Transverse colon (tissue), 4 donors: ENCODE measurements at regions not wholly inside any gene's neighbourhood (a gene's known extent, or its start where the extent isn't known, plus 50 kb on each side); places are given as distances from the start of the nearest gene placed in this dataset.

Source experiments
- DNase-seq: peaks from one replicate; pipeline ENCODE4 v3.0.0-alpha.2; 2019
- H3K27ac ChIP-seq, 4 donors: fragments of 200-600 bp; sonication (generic); 2 replicates each; pipeline ENCODE4 v1.5.1; 2016 to 2018; ENCODE audit warnings: inconsistent platforms in 4 of 4
- H3K27me3 ChIP-seq: fragments of 200-600 bp; sonication (generic); 2 replicates; pipeline ENCODE4 v1.5.1; 2017; ENCODE audit warnings: inconsistent platforms
- H3K36me3 ChIP-seq, 4 donors: fragments of 200-600 bp; sonication (generic); 2 replicates each; pipeline ENCODE4 v1.5.1; 2017 to 2019; ENCODE audit warnings: inconsistent platforms in 4 of 4
- H3K4me1 ChIP-seq, 4 donors: fragments of 200-600 bp; sonication (generic); 2 replicates each; pipeline ENCODE4 v1.5.1; 2017 to 2020; ENCODE audit warnings: inconsistent platforms in 4 of 4
- H3K4me3 ChIP-seq, 4 donors: fragments of 200-600 bp; sonication (generic); 1 replicate in 1 of 4; 2 replicates in 3 of 4; pipeline versions ENCODE4 v1.5.1 to v1.6.1; 2017 to 2019; ENCODE audit warnings: inconsistent platforms in 4 of 4
- H3K9me3 ChIP-seq, 2 donors: fragments of 200-600 bp; sonication (generic); 2 replicates each; pipeline ENCODE4 v1.5.1; 2017 to 2019; ENCODE audit warnings: inconsistent platforms in 2 of 2
- EP300 ChIP-seq: sonication (generic); formaldehyde crosslinking; IDR thresholded peaks from one replicate; pipeline ENCODE4 v1.6.1; 2017; ENCODE audit warnings: antibody characterized with exemption, low read depth
- POLR2A ChIP-seq: fragments of 450-650 bp; IDR thresholded peaks from one replicate; pipeline ENCODE4 v1.6.1; 2016; ENCODE audit warnings: antibody characterized with exemption, mild to moderate bottlenecking, moderate library complexity
- POLR2AphosphoS5 ChIP-seq, 3 donors: sonication (generic); formaldehyde crosslinking; IDR thresholded peaks; one replicate each; pipeline ENCODE4 v1.6.1; 2016; ENCODE audit warnings: antibody characterized with exemption in 3 of 3
- WGBS, 2 donors: methylation state at CpG; one replicate each; pipeline ENCODE4 v1.1.5; 2018; ENCODE audit warnings: low coverage in 1 of 2; 5-methylcytosine and 5-hydroxymethylcytosine counted together
- in situ Hi-C, 4 donors: fragments of 200-750 bp; cut with MboI; loops; one replicate each; pipeline versions ENCODE4 v1.15.0 to v1.15.1; 2017; ENCODE audit warnings: low sequenced_read_pairs in 3 of 4, low pct_ligation_motif_present in 1 of 4, low pct_unique_long_range_greater_than_20kb in 1 of 4
- intact Hi-C: fragments of 100-400 bp; cut with DNase I; formaldehyde crosslinking; loops from one replicate; pipeline ENCODE4 v1.15.1; 2023; ENCODE audit warnings: low total_unique reads
- TF ChIP-seq, protein P1 (sequence below), 5 experiments: fragments of 200-600 bp in 3 of 5; fragments of 450-650 bp in 2 of 5; sonication (generic) in 3 of 5; IDR thresholded peaks; 1 replicate in 2 of 5; 2 replicates in 3 of 5; pipeline ENCODE4 v1.5.1; 2016 to 2017; ENCODE audit warnings: antibody characterized with exemption in 5 of 5, inconsistent platforms in 3 of 5, mild to moderate bottlenecking in 2 of 5, moderate library complexity in 1 of 5

DNA sequence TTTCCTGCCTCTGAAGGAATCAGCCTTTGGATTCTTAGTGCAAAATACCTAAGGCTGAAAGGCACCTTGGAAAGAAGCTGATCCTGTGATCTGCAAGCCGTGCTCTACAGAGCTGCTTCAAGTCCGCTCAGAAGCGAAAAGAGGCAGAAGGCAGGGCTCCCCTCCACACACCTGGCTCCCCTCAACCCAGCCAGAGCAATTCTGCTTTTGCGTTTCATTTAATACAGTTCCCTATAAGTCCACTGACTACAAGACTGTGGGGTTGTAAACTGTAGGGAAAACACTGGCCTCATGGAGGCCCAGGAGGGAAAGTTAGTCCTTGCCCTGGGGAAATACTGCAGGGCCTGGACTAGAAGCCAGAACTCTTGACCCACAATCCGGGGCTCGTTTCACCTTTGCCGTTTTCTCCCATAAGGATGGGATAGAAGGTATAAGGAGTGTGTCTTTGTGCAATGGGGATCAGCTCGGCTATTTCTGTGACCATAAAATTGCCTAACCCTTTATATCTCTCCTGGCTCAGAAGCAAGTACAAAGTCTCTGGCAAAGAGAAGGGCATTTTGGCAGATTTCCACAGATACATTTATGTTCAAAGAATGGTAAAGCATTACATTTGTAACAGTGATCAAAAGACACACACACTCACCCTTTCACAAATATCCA, 95.8 kb upstream of the TEX51 start:
- H3K36me3 ChIP-seq, result no peaks in the 10 kb centered on the region
- no peaks in the 10 kb centered on the region for H3K9me3 ChIP-seq
- peak; percentile 13 for DNase-seq
- no peaks in the 10 kb centered on the region for H3K27me3 ChIP-seq
- H3K4me3 ChIP-seq, result no peak overlapping the region
- TF ChIP-seq POLR2AphosphoS5 (IDR thresholded peaks at IDR 0.05) (no peak), POLR2A (no peak)
- H3K27ac ChIP-seq, result no peak overlapping the region
- H3K4me1 ChIP-seq, result peaks cover 0 to 6% (median 0%) of the 10 kb centered on the region in 4 donors
- intact Hi-C loops (no loop called here), in situ Hi-C loops (no loop called here)
- 68% methylated on average over 8 of the region's 8 CpGs; no CpG with 5 or more reads in 1 of the 2 donors for WGBS, 2 donors

GRCh38 chr2:126803434-126803775, 95.3 kb upstream of the TEX51 start:
- in situ Hi-C loops (no loop called here), intact Hi-C loops (no loop called here)
- no peak for DNase-seq
- Histone ChIP-seq H3K4me3 (no peak overlapping the region), H3K27ac (no peak overlapping the region), H3K36me3 (no peaks in the 10 kb centered on the region), H3K4me1 (peaks cover 0 to 6% (median 0%) of the 10 kb centered on the region in 4 donors), H3K9me3 (no peaks in the 10 kb centered on the region), H3K27me3 (no peaks in the 10 kb centered on the region)
- TF ChIP-seq POLR2A, result no peak
- TF ChIP-seq, protein P1, sequence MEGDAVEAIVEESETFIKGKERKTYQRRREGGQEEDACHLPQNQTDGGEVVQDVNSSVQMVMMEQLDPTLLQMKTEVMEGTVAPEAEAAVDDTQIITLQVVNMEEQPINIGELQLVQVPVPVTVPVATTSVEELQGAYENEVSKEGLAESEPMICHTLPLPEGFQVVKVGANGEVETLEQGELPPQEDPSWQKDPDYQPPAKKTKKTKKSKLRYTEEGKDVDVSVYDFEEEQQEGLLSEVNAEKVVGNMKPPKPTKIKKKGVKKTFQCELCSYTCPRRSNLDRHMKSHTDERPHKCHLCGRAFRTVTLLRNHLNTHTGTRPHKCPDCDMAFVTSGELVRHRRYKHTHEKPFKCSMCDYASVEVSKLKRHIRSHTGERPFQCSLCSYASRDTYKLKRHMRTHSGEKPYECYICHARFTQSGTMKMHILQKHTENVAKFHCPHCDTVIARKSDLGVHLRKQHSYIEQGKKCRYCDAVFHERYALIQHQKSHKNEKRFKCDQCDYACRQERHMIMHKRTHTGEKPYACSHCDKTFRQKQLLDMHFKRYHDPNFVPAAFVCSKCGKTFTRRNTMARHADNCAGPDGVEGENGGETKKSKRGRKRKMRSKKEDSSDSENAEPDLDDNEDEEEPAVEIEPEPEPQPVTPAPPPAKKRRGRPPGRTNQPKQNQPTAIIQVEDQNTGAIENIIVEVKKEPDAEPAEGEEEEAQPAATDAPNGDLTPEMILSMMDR (IDR thresholded peaks at IDR 0.05), result no peak
- no peak for TF ChIP-seq EP300
- TF ChIP-seq POLR2AphosphoS5 (IDR thresholded peaks at IDR 0.05), result no peak
- WGBS, 2 donors, result 61 to 77% methylated on average over 3 to 8 of the region's 8 CpGs

- H3K27ac ChIP-seq, result no peak overlapping the region
- TF ChIP-seq POLR2A (no peak), POLR2AphosphoS5 (IDR thresholded peaks at IDR 0.05) (no peak), EP300 (no peak)
- TF ChIP-seq, protein P1 (IDR thresholded peaks at IDR 0.05), result no peak
- no peaks in the 10 kb centered on the region for H3K36me3 ChIP-seq
- in situ Hi-C loops (no loop called here), intact Hi-C loops (no loop called here)
- no peaks in the 10 kb centered on the region for H3K27me3 ChIP-seq
- no peak for DNase-seq
- 83% methylated on average over 17 of the region's 17 CpGs; no CpG with 5 or more reads in 1 of the 2 donors for WGBS, 2 donors
- H3K4me1 ChIP-seq, result peaks cover 0 to 6% (median 0%) of the 10 kb centered on the region in 4 donors
- no peak overlapping the region for H3K4me3 ChIP-seq
- no peaks in the 10 kb centered on the region for H3K9me3 ChIP-seq
Measured at GRCh38 chr2:126804347-126804746, 94.3 kb upstream of the TEX51 start.

GRCh38 chr2:126808929-126809328, 89.8 kb upstream of the TEX51 start:
- Histone ChIP-seq H3K9me3 (no peaks in the 10 kb centered on the region), H3K27me3 (no peaks in the 10 kb centered on the region), H3K4me1 (no peaks in the 10 kb centered on the region), H3K36me3 (no peaks in the 10 kb centered on the region), H3K4me3 (no peak overlapping the region), H3K27ac (no peak overlapping the region)
- TF ChIP-seq POLR2A (no peak), EP300 (no peak), POLR2AphosphoS5 (IDR thresholded peaks at IDR 0.05) (no peak)
- TF ChIP-seq, protein P1 (IDR thresholded peaks at IDR 0.05), result no peak
- intact Hi-C loops (no loop called here), in situ Hi-C loops (no loop called here)
- WGBS, 2 donors, result 54 to 56% methylated on average over 3 to 6 of the region's 6 CpGs
- DNase-seq, result no peak

DNA sequence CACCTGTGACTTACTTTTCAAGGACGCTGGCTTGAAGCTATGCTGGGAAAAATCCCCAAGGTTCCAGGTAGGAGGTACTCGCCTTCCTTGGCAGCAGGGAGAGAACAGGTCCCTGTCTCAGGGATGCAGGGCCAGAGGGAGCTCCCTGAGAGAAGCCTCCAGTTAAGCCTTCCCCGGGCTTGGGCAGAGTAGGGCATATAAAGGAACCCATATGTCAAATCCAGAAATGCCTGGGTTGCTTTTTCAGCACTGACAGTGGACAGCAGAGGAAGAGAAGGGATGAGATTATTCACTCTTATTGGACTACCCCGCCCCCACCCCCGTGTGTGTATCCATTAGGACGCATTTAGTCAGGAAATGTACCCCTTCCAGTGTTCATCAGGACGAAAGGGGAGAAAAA, 89.3 kb upstream of the TEX51 start:
- H3K9me3 ChIP-seq, result no peaks in the 10 kb centered on the region

More for the DNA sequence above, 89.3 kb upstream of the TEX51 start:
- H3K4me3 ChIP-seq, result no peak overlapping the region
- DNase-seq, result no peak
- in situ Hi-C loops, result no loop called here
- 62 to 100% methylated on average over 1 to 7 of the region's 7 CpGs for WGBS, 2 donors
- no peaks in the 10 kb centered on the region for H3K36me3 ChIP-seq
- TF ChIP-seq, protein P1 (IDR thresholded peaks at IDR 0.05), result no peak
- TF ChIP-seq POLR2A, result no peak
- no peak for TF ChIP-seq EP300
- no peak for TF ChIP-seq POLR2AphosphoS5 (IDR thresholded peaks at IDR 0.05)
- intact Hi-C loops, result no loop called here
- no peaks in the 10 kb centered on the region for H3K27me3 ChIP-seq
- H3K27ac ChIP-seq, result no peak overlapping the region
- H3K4me1 ChIP-seq, result no peaks in the 10 kb centered on the region
